NCI-H460 (cell line): ENCODE measurements at regions not wholly inside any gene's neighbourhood (a gene's known extent, or its start where the extent isn't known, plus 50 kb on each side); places are given as distances from the start of the nearest gene placed in this dataset.
"Not testable (repeated sequence)": the region's sequence is repeated elsewhere in the genome, so short reads cannot be mapped to it uniquely, and the experiment has no call there.

ENCODE experiments used
- DNase-seq: peaks from one replicate; pipeline ENCODE4 v3.0.0-alpha.2; 2016; ENCODE audit warnings: low read depth; ENCODE audit errors: extremely low read depth

DNA sequence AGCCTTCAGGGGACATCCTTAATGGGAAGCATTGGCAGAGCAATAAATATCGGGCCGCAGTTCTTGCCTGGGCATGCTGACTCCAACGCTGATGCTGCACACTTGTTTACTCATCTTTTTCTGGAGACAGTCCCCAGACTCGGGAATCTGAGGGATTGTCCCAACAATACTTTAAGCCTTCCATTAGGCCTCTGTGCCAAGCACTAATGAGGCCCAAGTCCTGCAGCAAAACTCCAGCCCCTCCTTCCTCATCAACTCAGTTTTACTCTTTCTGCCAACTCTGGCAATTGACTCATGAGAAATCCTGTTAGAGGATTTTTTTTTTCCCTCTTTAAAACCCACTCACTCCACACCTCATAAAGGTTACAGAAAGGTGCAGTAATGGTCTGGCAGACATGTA lies 233.4 kb upstream of the PELI2 start:
- DNase-seq = no peak

DNA sequence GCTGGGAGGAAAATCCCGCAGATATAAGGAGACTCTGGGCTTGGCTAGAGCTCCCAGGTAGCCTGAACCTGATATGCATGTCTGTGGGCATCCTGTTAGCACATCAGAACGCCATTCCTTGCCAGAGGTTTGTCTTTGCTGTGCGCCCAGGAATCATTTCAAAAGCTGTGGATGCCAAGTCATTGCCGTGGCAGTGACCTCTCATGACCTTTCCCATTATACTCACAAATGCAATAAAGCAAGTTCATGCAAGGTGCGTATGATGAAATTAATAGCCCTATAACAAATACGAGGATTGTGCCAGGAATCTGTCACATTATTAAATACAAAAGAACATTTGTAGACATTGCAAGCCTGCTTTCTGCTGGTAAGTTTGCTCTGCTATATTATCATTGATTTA lies 229.1 kb upstream of the PELI2 start:
- peak; percentile 45 for DNase-seq

- no peak for DNase-seq
These were observed 226.5 kb upstream of the PELI2 start for GRCh38 chr14:55891692-55892091.

GRCh38 chr14:55892906-55893305 lies 225.3 kb upstream of the PELI2 start:
- no peak for DNase-seq

DNA sequence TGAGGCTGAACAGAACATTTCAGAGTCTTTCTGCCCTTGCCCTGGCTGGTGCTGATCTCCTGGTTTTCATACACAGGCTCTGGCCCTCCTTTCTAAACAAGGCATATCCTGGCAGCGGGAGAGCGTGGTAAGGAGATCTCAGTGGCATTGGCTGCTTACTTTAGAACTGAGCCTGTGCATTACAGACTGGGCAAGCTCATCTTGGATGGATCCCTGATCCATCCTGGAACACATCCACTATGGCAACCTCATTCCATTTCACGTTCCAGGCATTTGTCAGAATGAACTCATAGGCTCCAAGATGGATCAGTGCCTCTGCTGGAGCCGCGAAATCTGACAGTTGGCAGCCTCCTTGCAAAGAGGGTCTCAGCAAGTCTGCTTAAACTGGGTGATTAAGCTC lies 224.5 kb upstream of the PELI2 start:
- no peak for DNase-seq

GRCh38 chr14:55897031-55897430 lies 221.2 kb upstream of the PELI2 start:
- DNase-seq = no peak

GRCh38 chr14:55898938-55899337 lies 219.3 kb upstream of the PELI2 start:
- DNase-seq = no peak

GRCh38 chr14:55899531-55899930 lies 218.7 kb upstream of the PELI2 start:
- no peak for DNase-seq

DNA sequence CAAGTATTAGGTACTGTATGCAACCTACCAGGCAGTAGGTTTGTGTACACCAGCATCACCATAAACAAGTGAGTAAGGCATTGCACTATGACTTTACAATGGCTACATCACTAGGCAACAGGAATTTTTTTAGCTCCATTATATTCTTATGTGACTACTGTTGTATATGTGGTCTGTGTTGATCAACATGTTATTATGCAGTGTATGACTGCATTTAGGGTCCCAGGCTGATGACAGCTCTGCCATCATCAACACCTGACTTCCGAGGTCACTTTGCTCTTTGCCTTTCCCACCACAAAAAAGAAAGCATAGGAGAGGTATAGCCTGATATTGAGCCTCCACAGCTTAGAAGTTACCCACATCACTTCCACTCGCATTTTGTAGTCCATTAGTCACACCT lies 217.5 kb upstream of the PELI2 start:
- DNase-seq = no peak

DNA sequence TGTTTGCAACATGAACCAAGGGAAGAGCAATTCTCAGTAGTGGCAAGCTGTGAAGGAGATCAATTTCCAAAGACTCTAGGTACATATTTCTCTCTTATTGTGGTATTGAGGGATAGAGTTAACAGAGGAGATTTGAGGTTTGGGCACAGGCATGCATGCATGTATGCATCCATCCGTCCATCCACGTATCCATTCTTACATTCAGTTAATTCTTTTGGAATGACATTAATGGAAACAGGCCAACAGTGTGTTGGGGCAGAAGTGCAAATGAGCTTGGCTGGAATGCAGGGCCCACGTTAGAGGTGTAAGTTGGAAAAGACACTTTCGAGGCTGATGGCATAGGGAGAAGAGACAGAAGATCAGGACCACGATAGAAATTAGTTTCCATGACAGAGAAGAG lies 216.9 kb upstream of the PELI2 start:
- no peak for DNase-seq

- no peak for DNase-seq
These were observed 216.0 kb upstream of the PELI2 start for GRCh38 chr14:55902241-55902640.

DNA sequence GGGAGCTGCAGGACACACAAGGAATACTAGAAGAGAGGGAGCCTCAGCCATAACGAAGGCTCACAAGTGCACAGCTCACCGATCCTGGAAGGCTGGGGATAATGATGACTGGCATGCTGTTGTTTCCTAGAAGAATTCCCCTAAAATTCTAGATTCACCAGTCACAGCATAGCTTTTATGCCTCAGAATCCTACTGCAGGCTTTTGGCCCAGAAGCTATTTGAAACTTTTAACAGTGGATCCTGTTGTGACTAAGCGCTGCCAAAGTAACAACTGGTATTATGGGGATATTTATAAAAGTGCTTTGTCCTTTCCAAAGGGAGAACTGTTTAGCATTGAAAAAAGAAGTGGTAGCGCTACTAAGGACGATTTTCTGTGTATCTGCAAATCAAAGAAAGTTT lies 214.1 kb upstream of the PELI2 start:
- no peak for DNase-seq

DNA sequence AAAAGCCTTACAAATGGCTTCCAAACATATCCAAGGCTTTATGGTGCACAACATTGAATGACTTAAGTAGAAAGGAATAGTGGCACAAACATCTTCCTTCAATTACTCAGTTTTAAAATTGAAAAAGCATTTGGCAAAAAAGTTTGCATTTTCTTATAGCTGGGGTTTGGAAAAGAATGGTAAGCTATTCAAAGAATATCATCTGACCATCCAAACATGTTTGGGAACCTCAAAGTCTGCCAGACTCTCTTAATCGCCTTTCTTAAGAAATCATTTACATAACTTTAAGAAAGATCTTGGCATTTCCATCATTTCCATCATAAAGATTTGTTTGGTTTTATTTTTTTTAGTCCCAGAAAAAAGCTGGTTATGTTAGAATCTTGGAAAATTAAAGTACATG lies 210.1 kb upstream of the PELI2 start:
- DNase-seq = no peak

DNA sequence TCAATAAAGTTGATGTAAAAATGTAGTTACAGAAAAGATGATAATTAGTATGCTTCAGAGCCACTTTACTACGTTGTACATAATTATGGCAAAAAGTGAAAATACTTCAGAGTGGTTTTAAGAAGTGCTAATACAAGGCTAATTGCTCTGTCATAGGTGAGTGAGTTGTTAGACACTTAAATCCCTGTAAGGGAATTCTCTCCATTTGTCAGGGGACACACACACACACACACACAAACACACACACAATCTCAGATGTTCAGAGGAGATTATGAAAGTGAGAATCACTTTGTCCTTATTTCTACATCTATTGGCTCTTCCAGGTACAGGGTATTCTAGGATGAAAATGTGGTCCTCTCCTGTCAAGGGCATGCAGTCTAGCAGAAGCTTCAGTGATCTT lies 208.3 kb upstream of the PELI2 start:
- no peak for DNase-seq

DNA sequence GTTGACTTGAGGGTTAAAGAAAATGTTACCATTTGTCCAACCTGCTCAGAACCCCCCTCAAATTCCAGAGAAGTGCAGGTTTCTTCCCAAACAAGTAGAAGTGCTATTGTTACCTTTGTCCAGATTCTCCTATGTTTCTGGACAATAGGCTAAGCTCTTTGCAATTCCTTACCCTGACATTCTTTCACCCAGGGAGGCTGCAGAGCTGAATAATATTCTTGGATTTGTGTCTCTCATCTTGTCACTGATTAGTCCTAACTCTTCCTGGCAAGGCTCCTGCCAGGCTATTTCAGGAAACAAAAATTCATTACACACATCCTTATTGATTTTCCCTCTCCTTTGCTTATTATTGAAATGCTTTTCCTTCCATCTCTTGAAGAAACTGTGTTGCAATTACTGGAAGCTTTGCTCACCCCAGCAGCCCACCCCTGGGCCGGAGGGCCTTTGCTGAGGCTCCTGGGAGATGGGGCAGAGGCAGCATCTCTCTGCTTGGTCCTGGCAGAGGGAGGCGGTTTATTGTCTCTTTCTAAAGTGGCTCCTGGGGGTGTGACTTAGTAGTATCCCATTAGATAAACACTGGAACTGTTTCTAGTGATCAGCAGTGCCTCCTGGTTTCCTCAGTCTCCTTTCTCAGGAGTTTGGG lies 207.5 kb upstream of the PELI2 start:
- no peak for DNase-seq

DNA sequence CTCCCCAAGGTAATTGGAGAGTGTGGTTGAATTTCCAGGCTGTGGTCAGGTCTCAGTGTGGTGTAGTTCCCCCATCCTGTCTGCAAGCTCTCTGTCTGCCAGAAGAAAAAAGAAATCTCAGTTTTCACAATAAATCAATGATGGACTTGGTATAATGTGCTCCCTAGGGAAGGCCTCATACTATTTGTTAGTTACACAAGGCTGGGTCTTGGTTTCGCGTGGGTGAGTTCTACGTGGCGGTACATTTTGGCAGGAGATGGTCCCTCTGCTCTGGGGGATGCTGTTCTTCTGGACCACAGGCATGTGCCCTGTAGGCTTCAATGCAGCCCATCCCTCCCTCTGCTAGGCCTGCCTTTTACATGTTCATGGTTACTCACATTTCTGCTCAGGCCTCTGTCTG lies 206.4 kb upstream of the PELI2 start:
- no peak for DNase-seq

DNA sequence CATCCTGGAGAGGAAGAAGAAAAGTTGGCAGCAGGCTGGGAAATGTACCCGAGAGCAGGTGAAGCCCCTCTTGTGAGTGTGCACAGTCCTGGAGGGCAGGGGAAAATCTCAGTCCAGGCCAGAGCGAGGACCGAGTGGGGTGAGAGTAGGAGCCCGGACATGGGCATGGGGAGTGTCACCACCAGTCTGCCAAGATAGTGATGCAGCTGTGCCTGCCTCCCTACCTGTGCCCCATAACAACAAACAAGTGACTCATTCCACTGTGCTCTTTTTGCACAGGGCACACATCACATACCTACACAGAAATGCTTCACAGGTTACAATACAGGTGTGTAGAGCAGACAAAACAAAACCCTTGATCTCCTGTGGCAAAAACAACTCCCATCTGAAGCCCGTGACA lies 205.9 kb upstream of the PELI2 start:
- no peak for DNase-seq

GRCh38 chr14:55913324-55914025 lies 204.7 kb upstream of the PELI2 start:
- no peak for DNase-seq

- DNase-seq = no peak
These were observed 203.4 kb upstream of the PELI2 start for GRCh38 chr14:55914771-55915170.

- DNase-seq = no peak
These were observed 202.8 kb upstream of the PELI2 start for GRCh38 chr14:55915456-55915855.

DNA sequence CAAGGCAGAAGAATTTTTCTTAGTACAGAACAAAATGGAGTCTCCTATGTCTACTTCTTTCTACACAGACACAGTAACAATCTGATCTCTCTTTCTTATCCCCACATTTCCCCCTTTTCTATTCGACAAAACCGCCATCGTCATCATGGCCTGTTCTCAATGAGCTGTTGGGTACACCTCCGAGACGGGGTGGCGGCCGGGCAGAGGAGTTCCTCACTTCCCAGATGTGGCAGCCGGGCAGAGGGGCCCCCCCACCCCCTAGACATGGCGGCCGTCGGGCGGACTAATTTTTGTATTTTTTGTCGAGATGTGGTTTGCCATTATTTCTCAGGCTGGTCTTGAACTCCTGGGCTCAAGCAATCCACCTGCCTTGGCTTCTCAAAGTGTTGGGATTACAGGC lies 198.4 kb upstream of the PELI2 start:
- DNase-seq = not testable (repeated sequence)

GRCh38 chr14:55921511-55921910 lies 196.7 kb upstream of the PELI2 start:
- no peak for DNase-seq

DNA sequence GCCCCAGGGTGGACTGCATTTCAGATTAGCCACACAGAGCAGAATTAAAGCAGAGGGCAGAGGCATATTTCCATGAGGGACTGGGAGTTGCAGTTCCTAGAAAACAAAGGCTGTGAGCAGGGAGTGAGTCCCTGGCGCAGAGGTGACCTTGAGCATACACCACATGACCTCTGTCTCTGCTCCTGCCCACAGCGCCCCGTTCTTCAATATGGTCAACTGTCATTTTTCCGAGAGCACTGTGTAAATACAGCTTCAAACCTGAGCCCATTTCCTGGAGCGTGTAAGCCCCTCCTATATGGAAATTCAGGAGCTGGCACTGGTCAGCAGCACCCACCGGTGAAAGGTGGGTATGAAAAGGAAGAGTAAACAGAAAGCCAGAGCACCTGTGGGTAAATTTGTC lies 192.2 kb upstream of the PELI2 start:
- no peak for DNase-seq
